SK-N-SH (cell line): ENCODE measurements at regions not wholly inside any gene's neighbourhood (a gene's known extent, or its start where the extent isn't known, plus 50 kb on each side); places are given as distances from the start of the nearest gene placed in this dataset.

Source experiments
- CTCF ChIP-seq: fragments of 200-600 bp; sonication (generic); IDR thresholded peaks from 2 replicates; pipeline ENCODE4 v1.6.1; 2017; ENCODE audit warnings: antibody characterized with exemption, mild to moderate bottlenecking, moderate library complexity
- EP300 ChIP-seq, 2 experiments: IDR thresholded peaks; 2 replicates each; pipeline versions ENCODE4 v1.4.0 to v1.6.1; 2012; ENCODE audit warnings: borderline replicate concordance in 1 of 2, low read depth in 1 of 2, low read length in 1 of 2
- NFIC ChIP-seq: IDR thresholded peaks from 2 replicates; pipeline ENCODE4 v1.4.0; 2012; ENCODE audit warnings: borderline replicate concordance
- POLR2AphosphoS5 ChIP-seq: IDR thresholded peaks from 2 replicates; pipeline ENCODE4 v1.6.1; 2012; ENCODE audit warnings: low read depth, low read length
- RAD21 ChIP-seq: IDR thresholded peaks from 2 replicates; pipeline ENCODE4 v1.6.1; 2012; ENCODE audit warnings: mild to moderate bottlenecking, low read length
- SMC3 ChIP-seq: IDR thresholded peaks from 2 replicates; pipeline ENCODE4 v1.6.1; 2012; ENCODE audit warnings: low read depth, low read length, improper control_type of control experiment
- TAF1 ChIP-seq: IDR thresholded peaks from 2 replicates; pipeline ENCODE4 v1.6.1; 2012; ENCODE audit warnings: low read depth, mild to moderate bottlenecking, low read length, moderate library complexity, borderline replicate concordance
- TCF12 ChIP-seq: IDR thresholded peaks from 2 replicates; pipeline ENCODE4 v1.4.0; 2012
- TEAD4 ChIP-seq: IDR thresholded peaks from 2 replicates; pipeline ENCODE4 v1.4.0; 2012; ENCODE audit warnings: mild to moderate bottlenecking, borderline replicate concordance; ENCODE audit not compliant: insufficient read depth
- USF2 ChIP-seq: fragments of 150-350 bp; IDR thresholded peaks from 2 replicates; pipeline ENCODE4 v1.6.1; 2017; ENCODE audit warnings: antibody characterized with exemption, low read length, low read depth, borderline replicate concordance
- YY1 ChIP-seq: IDR thresholded peaks from 2 replicates; pipeline ENCODE4 v1.4.0; 2012; ENCODE audit warnings: low read depth, mild to moderate bottlenecking

GRCh38 chr13:44842158-44842557, 147.1 kb downstream of the NUFIP1 start:
- TF ChIP-seq NFIC = peak; percentile 50
- no peak for TF ChIP-seq CTCF
- no peak for TF ChIP-seq TAF1
- peak; percentile 32; the same call in 1 of the 2 replicates for TF ChIP-seq POLR2AphosphoS5
- TF ChIP-seq YY1 = no peak
- no peak for TF ChIP-seq USF2
- TF ChIP-seq EP300 (IDR thresholded peaks at IDR 0.05; ENCODE audit: borderline replicate concordance in 1 of 2, low read depth in 1 of 2, low read length in 1 of 2) = peak; percentile 25 to 73; a peak in 1 of 4 replicates
- no peak for TF ChIP-seq RAD21
- peak; percentile 67 for TF ChIP-seq TCF12
- no peak for TF ChIP-seq SMC3
- TF ChIP-seq TEAD4 = peak; percentile 59; the same call in 1 of the 2 replicates
